ENCODE measurements at regions not wholly inside any gene's neighbourhood (a gene's known extent, or its start where the extent isn't known, plus 50 kb on each side); places are given as distances from the start of the nearest gene placed in this dataset.

DNA sequence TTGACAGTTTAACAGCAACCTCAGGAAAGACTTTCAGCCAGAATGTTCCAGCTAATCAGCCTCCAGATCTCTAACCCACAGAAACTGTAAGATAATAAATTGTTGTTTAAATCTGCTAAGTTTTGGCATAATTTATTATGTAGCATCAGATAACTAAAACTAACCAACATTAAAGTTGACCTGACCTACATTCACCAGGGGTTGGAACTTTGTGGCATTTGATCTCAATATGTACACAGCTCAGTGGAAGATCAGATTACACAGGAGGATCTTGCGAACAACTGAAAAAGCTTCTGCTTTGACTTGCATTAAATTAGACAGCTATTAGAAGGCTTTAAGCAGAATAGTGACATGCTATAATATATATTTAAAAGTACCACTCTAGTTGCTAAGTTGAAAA is 91.4 kb upstream of the POU1F1 start:
- no peaks in the 10 kb centered on the region for H3K36me3 ChIP-seq (ENCODE audit: low read depth, missing control alignments)
- WGBS, 2 donors, result 61 to 68% methylated on average over 1 of the region's 1 CpG
- TF ChIP-seq CTCF (IDR thresholded peaks at IDR 0.05) (no peak), POLR2A (IDR thresholded peaks at IDR 0.05) (no peak)
- no peak overlapping the region for H3K27ac ChIP-seq
- intact Hi-C loops (cut with DNase I; ENCODE audit: low total_unique reads), result no loop called here
- no peaks in the 10 kb centered on the region for H3K9me3 ChIP-seq
- H3K27me3 ChIP-seq, result no peaks in the 10 kb centered on the region
- DNase-seq, result no peak
- no peak overlapping the region for H3K4me3 ChIP-seq
- no peaks in the 10 kb centered on the region for H3K4me1 ChIP-seq

DNA sequence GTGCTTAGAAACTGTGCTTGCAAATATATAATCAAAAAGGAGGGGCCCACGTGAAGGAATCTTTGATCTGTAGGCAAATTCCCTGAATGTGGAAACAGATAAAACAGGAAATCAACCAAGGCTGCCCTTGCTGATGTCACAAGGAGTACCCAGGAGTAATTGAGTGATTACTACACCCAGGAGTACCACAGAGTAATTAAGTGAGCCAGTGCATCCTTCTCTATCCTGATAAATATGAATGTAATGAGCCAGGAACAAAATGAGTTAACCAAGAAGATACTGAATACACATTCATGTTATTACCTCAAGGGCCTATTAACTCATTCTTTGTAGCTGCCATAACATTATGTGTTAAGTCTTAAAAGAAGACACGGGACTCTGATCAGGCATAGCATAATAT is 87.3 kb upstream of the POU1F1 start:
- no peaks in the 10 kb centered on the region for H3K36me3 ChIP-seq (ENCODE audit: low read depth, missing control alignments)
- H3K4me1 ChIP-seq, result no peaks in the 10 kb centered on the region
- no peak overlapping the region for H3K4me3 ChIP-seq
- DNase-seq, result no peak
- H3K27ac ChIP-seq, result no peak overlapping the region
- intact Hi-C loops (cut with DNase I; ENCODE audit: low total_unique reads), result no loop called here
- H3K9me3 ChIP-seq, result no peaks in the 10 kb centered on the region
- no peaks in the 10 kb centered on the region for H3K27me3 ChIP-seq
- TF ChIP-seq POLR2A (IDR thresholded peaks at IDR 0.05), result no peak
- no peak for TF ChIP-seq CTCF (IDR thresholded peaks at IDR 0.05)
- WGBS, 2 donors, result 41 to 94% methylated on average over 1 to 2 of the region's 2 CpGs

DNA sequence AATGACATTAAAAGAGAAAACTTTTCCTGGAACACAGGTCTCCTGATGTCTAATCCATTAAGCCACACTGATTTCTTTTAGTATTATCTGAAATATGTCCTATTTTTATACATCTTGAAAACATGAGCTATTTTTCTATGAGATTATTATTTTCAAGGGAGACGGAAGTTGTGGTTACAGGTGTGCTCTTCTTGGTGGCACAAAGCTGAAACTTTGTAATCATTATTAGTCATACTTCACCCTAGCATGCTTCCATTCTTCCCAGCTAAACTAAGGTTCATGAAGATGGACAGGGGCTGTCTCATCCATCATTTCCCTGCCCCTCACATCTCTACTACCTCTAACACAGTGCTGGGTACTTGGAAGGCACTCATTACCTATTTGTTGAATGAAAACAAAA is 85.6 kb upstream of the POU1F1 start:
- H3K9me3 ChIP-seq, result no peaks in the 10 kb centered on the region
- H3K27me3 ChIP-seq, result no peaks in the 10 kb centered on the region
- H3K4me3 ChIP-seq, result no peak overlapping the region
- no peaks in the 10 kb centered on the region for H3K36me3 ChIP-seq (ENCODE audit: low read depth, missing control alignments)
- WGBS, 2 donors, result 50 to 86% methylated on average over 1 of the region's 1 CpG
- intact Hi-C loops (cut with DNase I; ENCODE audit: low total_unique reads), result no loop called here
- DNase-seq, result no peak
- TF ChIP-seq POLR2A (IDR thresholded peaks at IDR 0.05) (no peak), CTCF (IDR thresholded peaks at IDR 0.05) (no peak)
- no peaks in the 10 kb centered on the region for H3K4me1 ChIP-seq
- H3K27ac ChIP-seq, result no peak overlapping the region

- Histone ChIP-seq H3K27me3 (no peaks in the 10 kb centered on the region), H3K4me1 (no peaks in the 10 kb centered on the region), H3K4me3 (no peak overlapping the region), H3K9me3 (no peaks in the 10 kb centered on the region), H3K36me3 (ENCODE audit: low read depth, missing control alignments) (no peaks in the 10 kb centered on the region), H3K27ac (no peak overlapping the region)
- TF ChIP-seq POLR2A (IDR thresholded peaks at IDR 0.05) (no peak), CTCF (IDR thresholded peaks at IDR 0.05) (no peak)
- DNase-seq, result no peak
- intact Hi-C loops (cut with DNase I; ENCODE audit: low total_unique reads), result no loop called here
These were observed 84.9 kb upstream of the POU1F1 start for GRCh38 chr3:87361271-87361670.

DNA sequence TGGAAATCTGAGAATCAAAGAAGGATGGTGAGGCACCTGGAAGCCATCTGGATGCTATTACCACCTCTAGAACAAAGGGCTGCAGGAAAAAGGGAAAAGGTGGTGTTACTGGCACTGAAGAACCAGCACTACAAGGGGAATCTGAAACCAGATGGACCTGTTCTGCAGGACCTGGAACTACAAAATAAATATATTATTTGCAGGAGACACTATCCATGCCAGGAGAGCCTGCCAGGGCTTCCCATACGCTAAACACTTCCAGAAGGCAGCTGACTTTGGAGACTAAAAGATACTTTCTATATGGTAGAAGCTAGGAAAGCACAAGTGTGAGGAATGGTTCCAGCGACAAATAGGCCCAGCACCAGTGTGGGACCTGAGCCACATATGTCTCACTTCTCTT is 83.4 kb upstream of the POU1F1 start:
- intact Hi-C loops (cut with DNase I; ENCODE audit: low total_unique reads), result no loop called here
- Histone ChIP-seq H3K4me3 (no peak overlapping the region), H3K27me3 (no peaks in the 10 kb centered on the region), H3K9me3 (no peaks in the 10 kb centered on the region), H3K4me1 (no peaks in the 10 kb centered on the region), H3K36me3 (ENCODE audit: low read depth, missing control alignments) (no peaks in the 10 kb centered on the region), H3K27ac (no peak overlapping the region)
- TF ChIP-seq CTCF (IDR thresholded peaks at IDR 0.05), result no peak
- TF ChIP-seq POLR2A (IDR thresholded peaks at IDR 0.05), result no peak
- 93 to 95% methylated on average over 2 of the region's 2 CpGs for WGBS, 2 donors
- no peak for DNase-seq
